Fibroblast of pulmonary artery (primary cell): ENCODE measurements at regions not wholly inside any gene's neighbourhood (a gene's known extent, or its start where the extent isn't known, plus 50 kb on each side); places are given as distances from the start of the nearest gene placed in this dataset.

ENCODE experiments used
- DNase-seq: peaks from one replicate; pipeline ENCODE4 v3.0.0-alpha.2; 2010; ENCODE audit warnings: low read depth
- H3K4me3 ChIP-seq: replicated peaks from 2 replicates; pipeline ENCODE4 v1.5.1; 2011; ENCODE audit warnings: low read depth, mild to moderate bottlenecking, control low read depth, low read length, moderate library complexity
- CTCF ChIP-seq: IDR thresholded peaks from 2 replicates; pipeline ENCODE4 v1.5.1; 2011; ENCODE audit warnings: mild to moderate bottlenecking, control low read depth, low read length, inconsistent platforms; ENCODE audit errors: missing control alignments

DNA sequence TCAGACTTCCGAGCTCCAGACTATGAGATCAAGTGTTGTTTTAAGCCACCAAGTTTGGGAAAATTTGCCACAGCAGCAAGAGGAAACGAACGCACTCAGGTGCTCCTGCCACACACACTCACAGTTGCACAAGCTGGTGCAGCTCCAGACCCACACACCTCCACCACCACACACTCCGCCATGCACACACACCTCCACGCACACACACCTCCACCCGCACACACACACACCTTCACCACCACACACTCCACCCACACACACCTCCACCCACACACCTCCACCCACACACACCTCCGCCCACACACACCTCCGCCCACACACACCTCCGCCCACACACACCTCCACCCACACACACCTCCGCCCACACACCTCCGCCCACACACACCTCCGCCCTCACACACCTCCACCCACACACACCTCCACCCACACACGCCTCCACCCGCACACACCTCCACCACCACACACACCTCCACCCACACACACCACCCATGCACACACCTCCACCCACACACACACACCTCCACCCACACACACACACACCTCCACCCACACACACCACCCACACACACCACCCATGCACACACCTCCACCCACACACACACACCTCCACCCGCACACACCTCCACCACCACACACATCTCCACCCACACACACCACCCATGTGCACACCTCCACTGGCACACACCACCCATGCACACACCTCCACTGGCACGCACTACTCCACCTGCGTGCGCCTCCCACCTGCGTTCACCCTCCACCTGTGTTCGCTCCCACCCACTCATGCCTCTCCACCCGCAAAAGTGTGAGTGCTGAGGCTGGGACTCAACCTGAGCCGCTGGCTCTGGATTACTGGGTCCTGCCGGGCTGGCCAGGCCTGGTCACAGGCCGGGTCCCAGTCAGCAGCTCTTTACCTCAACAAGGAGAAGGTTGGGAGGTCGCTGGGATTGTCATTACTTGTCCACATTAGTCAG, 175.6 kb downstream of the BMP7 start:
- no peak for TF ChIP-seq CTCF
- DNase-seq = no peak
- no peak overlapping the region for H3K4me3 ChIP-seq

DNA sequence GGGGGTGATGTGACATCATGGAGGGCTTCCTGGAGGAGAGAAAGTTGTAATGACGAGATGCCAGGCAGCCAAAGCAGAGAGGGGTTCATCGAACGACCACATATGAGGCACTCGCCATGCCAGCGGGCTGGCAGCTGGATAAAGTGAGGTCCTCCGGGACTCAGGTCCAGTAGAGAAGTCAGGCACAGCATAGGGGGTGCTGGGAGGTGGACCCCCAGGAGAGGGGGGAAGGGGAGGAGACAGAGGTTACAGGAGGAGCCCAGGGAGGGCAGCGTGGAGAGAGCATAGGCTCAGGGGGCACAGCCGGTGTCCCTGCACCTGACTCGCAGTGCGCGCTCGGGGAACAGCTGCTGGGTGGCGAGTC, 174.7 kb downstream of the BMP7 start:
- DNase-seq = no peak
- TF ChIP-seq CTCF = no peak
- H3K4me3 ChIP-seq = no peak overlapping the region

GRCh38 chr20:57092112-57092899, 174.1 kb downstream of the BMP7 start:
- H3K4me3 ChIP-seq = no peak overlapping the region
- TF ChIP-seq CTCF = peak; percentile 64
- peak; percentile 44 for DNase-seq

DNA sequence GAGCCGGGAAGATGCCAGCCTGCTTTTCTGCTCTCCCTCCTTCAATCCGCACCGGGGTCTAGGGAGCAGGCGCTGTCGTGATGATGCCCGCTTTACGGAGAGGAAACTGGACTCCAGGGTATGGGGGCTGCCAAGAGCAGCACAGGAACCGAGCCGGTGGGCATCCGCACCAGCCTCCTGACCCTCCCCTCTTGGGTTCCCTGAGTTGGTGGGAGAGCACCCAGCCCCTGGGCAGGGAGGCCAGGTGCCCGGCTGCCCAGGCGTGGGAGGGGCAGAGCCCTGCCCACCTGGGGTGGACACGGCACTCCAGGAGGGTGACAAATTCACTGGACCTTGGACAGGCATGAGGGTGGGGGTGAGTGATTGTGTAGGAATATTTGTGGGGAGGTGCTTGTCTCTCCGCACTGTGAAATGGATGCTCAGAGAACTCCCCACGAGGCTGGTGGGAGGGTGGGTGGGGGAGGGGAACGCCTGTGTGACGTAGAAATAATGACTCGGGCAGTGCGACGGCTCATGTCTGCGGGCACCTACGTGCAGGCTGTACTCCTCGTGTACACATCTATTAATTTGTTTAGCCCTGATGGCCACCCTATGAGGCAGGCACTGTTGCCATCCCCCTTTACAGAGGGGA, 173.4 kb downstream of the BMP7 start:
- DNase-seq = no peak
- no peak for TF ChIP-seq CTCF
- no peak overlapping the region for H3K4me3 ChIP-seq

GRCh38 chr20:57093766-57094165, 172.7 kb downstream of the BMP7 start:
- no peak overlapping the region for H3K4me3 ChIP-seq
- no peak for DNase-seq
- TF ChIP-seq CTCF = no peak

DNA sequence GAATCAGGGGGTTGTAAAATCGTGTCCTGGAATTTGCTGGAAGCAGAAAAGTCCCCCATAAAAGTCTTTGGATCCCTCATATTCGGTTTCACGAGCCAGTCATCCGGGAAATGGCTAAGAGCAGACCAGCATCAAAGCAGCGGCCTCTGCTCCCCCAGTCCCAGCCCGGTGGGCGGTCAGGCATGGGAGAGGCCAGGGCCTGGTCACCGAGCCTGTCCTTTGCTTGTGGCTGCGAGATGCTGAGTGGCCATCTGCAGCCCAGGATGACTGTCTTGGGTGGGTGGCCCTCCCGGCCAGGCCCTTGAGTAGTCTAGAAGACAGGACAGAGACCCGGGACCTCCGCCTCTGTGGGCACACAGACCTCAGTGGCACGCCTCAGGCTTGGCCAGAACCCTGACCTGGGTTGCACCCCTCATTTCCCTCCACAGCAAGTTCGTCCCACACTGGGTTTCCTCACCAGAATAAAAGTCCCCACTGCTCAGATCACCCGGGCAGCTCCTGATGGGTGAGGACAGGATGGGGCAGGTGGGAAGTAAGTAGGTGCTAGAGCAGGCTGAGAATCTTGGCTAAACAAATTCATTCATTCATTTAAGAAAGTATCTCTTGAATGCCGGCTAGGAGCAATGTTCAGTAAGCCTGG, 172.1 kb downstream of the BMP7 start:
- no peak for TF ChIP-seq CTCF
- DNase-seq = no peak
- H3K4me3 ChIP-seq = no peak overlapping the region
